ENCODE measurements at regions not wholly inside any gene's neighbourhood (a gene's known extent, or its start where the extent isn't known, plus 50 kb on each side); places are given as distances from the start of the nearest gene placed in this dataset.

DNA sequence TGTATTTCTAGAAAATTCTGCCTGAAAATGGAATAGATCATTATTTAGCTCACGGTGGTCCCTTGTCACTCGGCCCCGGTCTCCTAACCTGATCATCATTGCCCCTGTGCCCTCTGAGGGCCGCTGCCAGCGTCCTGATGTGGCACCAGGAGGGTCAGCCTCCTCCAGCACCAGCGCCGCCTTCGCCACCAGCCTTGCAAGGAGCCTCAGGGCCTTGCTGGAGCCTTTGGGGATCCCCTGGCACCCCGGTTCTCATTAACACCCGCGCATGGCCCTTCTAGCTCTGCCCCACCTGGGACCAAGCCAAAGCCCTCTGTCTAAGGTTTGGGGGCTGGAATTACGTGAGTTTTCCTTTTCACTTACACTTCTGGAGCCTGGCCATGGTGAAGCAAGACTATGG lies 282.5 kb upstream of the ADARB2 start:
- TF ChIP-seq, protein P1, sequence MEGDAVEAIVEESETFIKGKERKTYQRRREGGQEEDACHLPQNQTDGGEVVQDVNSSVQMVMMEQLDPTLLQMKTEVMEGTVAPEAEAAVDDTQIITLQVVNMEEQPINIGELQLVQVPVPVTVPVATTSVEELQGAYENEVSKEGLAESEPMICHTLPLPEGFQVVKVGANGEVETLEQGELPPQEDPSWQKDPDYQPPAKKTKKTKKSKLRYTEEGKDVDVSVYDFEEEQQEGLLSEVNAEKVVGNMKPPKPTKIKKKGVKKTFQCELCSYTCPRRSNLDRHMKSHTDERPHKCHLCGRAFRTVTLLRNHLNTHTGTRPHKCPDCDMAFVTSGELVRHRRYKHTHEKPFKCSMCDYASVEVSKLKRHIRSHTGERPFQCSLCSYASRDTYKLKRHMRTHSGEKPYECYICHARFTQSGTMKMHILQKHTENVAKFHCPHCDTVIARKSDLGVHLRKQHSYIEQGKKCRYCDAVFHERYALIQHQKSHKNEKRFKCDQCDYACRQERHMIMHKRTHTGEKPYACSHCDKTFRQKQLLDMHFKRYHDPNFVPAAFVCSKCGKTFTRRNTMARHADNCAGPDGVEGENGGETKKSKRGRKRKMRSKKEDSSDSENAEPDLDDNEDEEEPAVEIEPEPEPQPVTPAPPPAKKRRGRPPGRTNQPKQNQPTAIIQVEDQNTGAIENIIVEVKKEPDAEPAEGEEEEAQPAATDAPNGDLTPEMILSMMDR (IDR thresholded peaks at IDR 0.05) = no peak
- TF ChIP-seq POLR2A (IDR thresholded peaks at IDR 0.05) = no peak
- H3K36me3 ChIP-seq = no peaks in the 10 kb centered on the region
- H3K27me3 ChIP-seq = no peaks in the 10 kb centered on the region
- H3K27ac ChIP-seq = no peak overlapping the region
- no peak for DNase-seq
- no peak overlapping the region for H3K4me3 ChIP-seq
- H3K9me3 ChIP-seq = no peaks in the 10 kb centered on the region
- H3K4me1 ChIP-seq = no peaks in the 10 kb centered on the region

- Histone ChIP-seq H3K4me1 (no peaks in the 10 kb centered on the region), H3K9me3 (no peaks in the 10 kb centered on the region), H3K36me3 (no peaks in the 10 kb centered on the region), H3K27me3 (no peaks in the 10 kb centered on the region), H3K4me3 (no peak overlapping the region), H3K27ac (no peak overlapping the region)
- DNase-seq = no peak
- TF ChIP-seq, protein P1 (IDR thresholded peaks at IDR 0.05) = no peak
- TF ChIP-seq POLR2A (IDR thresholded peaks at IDR 0.05) = no peak
Observed at GRCh38 chr10:2019281-2019680, 282.0 kb upstream of the ADARB2 start.

DNA sequence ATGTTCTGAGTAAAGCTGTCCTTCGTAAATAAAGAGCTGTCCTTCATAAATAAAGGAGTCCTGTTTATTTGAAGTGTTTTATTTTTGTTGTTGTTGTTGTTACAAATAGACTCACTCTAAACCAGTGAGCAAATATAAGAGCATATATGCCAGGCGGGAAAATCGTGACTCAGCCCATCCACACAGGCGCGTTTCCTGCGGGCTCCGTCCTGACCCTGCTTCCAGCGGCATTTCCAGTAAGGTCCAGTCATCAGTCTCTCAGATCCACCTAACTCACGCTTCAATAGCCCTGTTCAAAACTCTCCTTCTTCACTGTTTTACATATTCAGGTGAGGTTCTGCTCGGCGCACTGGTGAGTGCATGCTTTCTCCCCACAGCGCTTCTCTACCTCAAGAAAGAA lies 277.2 kb upstream of the ADARB2 start:
- no peak for DNase-seq
- H3K36me3 ChIP-seq = no peaks in the 10 kb centered on the region
- no peaks in the 10 kb centered on the region for H3K9me3 ChIP-seq
- TF ChIP-seq, protein P1 (IDR thresholded peaks at IDR 0.05) = no peak
- TF ChIP-seq POLR2A (IDR thresholded peaks at IDR 0.05) = no peak
- no peaks in the 10 kb centered on the region for H3K4me1 ChIP-seq
- no peak overlapping the region for H3K27ac ChIP-seq
- no peaks in the 10 kb centered on the region for H3K27me3 ChIP-seq
- H3K4me3 ChIP-seq = no peak overlapping the region

GRCh38 chr10:2012209-2012608 lies 274.9 kb upstream of the ADARB2 start:
- Histone ChIP-seq H3K27me3 (no peaks in the 10 kb centered on the region), H3K4me1 (no peaks in the 10 kb centered on the region), H3K36me3 (no peaks in the 10 kb centered on the region), H3K9me3 (no peaks in the 10 kb centered on the region), H3K27ac (no peak overlapping the region), H3K4me3 (no peak overlapping the region)
- no peak for TF ChIP-seq POLR2A (IDR thresholded peaks at IDR 0.05)
- TF ChIP-seq, protein P1 (IDR thresholded peaks at IDR 0.05) = no peak
- no peak for DNase-seq

DNA sequence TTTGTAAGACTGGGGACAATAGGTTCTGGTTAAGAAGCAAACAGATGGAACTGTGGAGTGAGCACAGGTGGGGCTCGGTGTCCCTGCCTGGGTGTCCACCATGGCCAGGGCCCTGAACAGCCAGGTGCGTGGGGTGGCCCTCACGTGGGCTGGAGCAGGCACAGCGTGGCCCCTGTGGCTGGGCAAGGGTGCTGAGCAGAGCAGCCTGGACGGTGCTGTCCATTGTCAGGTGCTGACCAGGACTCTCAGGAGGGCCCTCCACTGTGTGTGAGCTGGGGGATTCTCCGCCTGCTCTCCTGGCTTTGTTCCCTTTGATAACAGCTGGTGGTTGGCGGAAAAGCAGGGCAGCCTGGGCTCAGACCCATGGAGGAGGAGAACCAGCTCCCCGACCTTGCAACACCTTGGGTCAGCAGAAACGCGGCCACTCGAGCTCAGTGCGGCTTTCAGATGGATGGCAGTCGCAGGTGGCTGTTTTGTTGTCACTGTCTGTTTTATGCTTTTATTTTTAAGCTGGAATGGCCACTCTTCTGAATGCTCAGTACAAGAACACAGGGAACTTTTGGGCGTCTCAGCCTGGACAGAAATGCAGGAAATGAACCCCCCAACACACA lies 273.9 kb upstream of the ADARB2 start:
- no peak overlapping the region for H3K27ac ChIP-seq
- H3K4me3 ChIP-seq = no peak overlapping the region
- no peaks in the 10 kb centered on the region for H3K4me1 ChIP-seq
- TF ChIP-seq, protein P1 (IDR thresholded peaks at IDR 0.05) = no peak
- no peak for TF ChIP-seq POLR2A (IDR thresholded peaks at IDR 0.05)
- DNase-seq = no peak
- no peaks in the 10 kb centered on the region for H3K9me3 ChIP-seq
- H3K27me3 ChIP-seq = no peaks in the 10 kb centered on the region
- H3K36me3 ChIP-seq = no peaks in the 10 kb centered on the region

DNA sequence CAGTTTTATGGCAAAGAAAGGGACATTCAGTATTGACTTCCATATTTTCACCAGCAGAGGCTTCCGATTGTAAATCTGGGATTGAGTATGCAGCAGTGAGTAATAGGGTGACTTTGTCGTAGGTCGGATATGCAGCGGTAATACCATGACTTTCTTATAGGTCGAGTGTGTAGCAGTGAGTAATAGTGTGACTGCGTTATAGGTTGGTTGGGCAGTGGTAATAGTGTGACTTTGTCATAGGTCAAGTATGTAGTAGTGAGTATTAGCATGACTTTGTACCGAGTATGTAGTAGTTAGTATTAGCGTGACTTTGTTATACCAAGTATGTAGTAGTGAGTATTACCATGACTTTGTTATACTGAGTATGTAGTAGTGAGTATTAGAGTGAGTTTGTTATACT lies 268.2 kb upstream of the ADARB2 start:
- Histone ChIP-seq H3K36me3 (no peaks in the 10 kb centered on the region), H3K9me3 (no peaks in the 10 kb centered on the region), H3K27ac (no peak overlapping the region), H3K4me3 (no peak overlapping the region), H3K4me1 (no peaks in the 10 kb centered on the region), H3K27me3 (no peaks in the 10 kb centered on the region)
- TF ChIP-seq, protein P1 (IDR thresholded peaks at IDR 0.05) = no peak
- TF ChIP-seq POLR2A (IDR thresholded peaks at IDR 0.05) = no peak
- DNase-seq = no peak
